HG03039 (cell line): ENCODE measurements at regions not wholly inside any gene's neighbourhood (a gene's known extent, or its start where the extent isn't known, plus 50 kb on each side); places are given as distances from the start of the nearest gene placed in this dataset.
"Not testable (repeated sequence)": the region's sequence is repeated elsewhere in the genome, so short reads cannot be mapped to it uniquely, and the experiment has no call there.

ENCODE experiments used
- ATAC-seq: cut with Tn5 transposase; IDR thresholded peaks from one replicate; pipeline ENCODE4 v1.9.1; 2021; ENCODE audit warnings: mild to moderate bottlenecking, moderate library complexity; ENCODE audit not compliant: unreplicated experiment

GRCh38 chr4:14919785-14920184 lies 82.5 kb upstream of the CPEB2 start:
- no peak for ATAC-seq

- no peak for ATAC-seq
Measured at GRCh38 chr4:14920237-14920636, 82.0 kb upstream of the CPEB2 start.

GRCh38 chr4:14920759-14921320 lies 81.4 kb upstream of the CPEB2 start:
- no peak for ATAC-seq

- ATAC-seq, result not testable (repeated sequence)
Measured at GRCh38 chr4:14921781-14922180, 80.5 kb upstream of the CPEB2 start.

GRCh38 chr4:14924076-14924811 lies 78.0 kb upstream of the CPEB2 start:
- no peak for ATAC-seq

GRCh38 chr4:14924812-14925344 lies 77.4 kb upstream of the CPEB2 start:
- ATAC-seq, result no peak

GRCh38 chr4:14925471-14925870 lies 76.8 kb upstream of the CPEB2 start:
- ATAC-seq, result no peak

- no peak for ATAC-seq
Measured at GRCh38 chr4:14926368-14926767, 75.9 kb upstream of the CPEB2 start.

- no peak for ATAC-seq
Measured at GRCh38 chr4:14928035-14928434, 74.2 kb upstream of the CPEB2 start.

- no peak for ATAC-seq
Measured at GRCh38 chr4:14929669-14930068, 72.6 kb upstream of the CPEB2 start.

GRCh38 chr4:14934704-14935390 lies 67.4 kb upstream of the CPEB2 start:
- no peak for ATAC-seq

- no peak for ATAC-seq
Measured at GRCh38 chr4:14943749-14944148, 58.5 kb upstream of the CPEB2 start.

GRCh38 chr4:14952352-14952751 lies 49.9 kb upstream of the CPEB2 start:
- ATAC-seq, result no peak
